ENCODE measurements at regions not wholly inside any gene's neighbourhood (a gene's known extent, or its start where the extent isn't known, plus 50 kb on each side); places are given as distances from the start of the nearest gene placed in this dataset.

DNA sequence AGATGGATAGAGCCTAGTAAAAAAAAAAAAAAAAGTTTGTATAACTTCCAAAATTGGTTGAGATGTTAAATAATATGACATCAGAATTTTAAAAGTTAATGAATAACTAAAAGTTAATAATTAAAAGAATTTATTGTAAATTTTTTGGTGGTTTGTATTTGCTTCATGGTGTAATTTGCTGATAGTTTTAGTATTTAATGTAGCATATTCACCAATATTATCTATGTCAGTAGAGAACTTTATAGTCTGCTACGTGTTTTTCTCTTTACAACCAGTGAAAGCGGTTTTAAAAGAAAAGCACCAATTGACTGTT lies 51.8 kb upstream of the STEAP4 start:
- no peaks in the 10 kb centered on the region for H3K9me3 ChIP-seq
- H3K4me3 ChIP-seq, result no peak overlapping the region
- no peak overlapping the region for H3K27ac ChIP-seq
- no peak for ATAC-seq
- no peaks in the 10 kb centered on the region for H3K36me3 ChIP-seq (ENCODE audit: insufficient read depth in 1 of 2, low read depth in 1 of 2)
- no peak for DNase-seq
- H3K27me3 ChIP-seq (ENCODE audit: insufficient read depth in 3 of 3, low read length in 2 of 3), result no peaks in the 10 kb centered on the region
- TF ChIP-seq, protein P1, sequence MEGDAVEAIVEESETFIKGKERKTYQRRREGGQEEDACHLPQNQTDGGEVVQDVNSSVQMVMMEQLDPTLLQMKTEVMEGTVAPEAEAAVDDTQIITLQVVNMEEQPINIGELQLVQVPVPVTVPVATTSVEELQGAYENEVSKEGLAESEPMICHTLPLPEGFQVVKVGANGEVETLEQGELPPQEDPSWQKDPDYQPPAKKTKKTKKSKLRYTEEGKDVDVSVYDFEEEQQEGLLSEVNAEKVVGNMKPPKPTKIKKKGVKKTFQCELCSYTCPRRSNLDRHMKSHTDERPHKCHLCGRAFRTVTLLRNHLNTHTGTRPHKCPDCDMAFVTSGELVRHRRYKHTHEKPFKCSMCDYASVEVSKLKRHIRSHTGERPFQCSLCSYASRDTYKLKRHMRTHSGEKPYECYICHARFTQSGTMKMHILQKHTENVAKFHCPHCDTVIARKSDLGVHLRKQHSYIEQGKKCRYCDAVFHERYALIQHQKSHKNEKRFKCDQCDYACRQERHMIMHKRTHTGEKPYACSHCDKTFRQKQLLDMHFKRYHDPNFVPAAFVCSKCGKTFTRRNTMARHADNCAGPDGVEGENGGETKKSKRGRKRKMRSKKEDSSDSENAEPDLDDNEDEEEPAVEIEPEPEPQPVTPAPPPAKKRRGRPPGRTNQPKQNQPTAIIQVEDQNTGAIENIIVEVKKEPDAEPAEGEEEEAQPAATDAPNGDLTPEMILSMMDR (IDR thresholded peaks at IDR 0.05), result no peak
- intact Hi-C loops (cut with DNase I), result no loop called here
- no peaks in the 10 kb centered on the region for H3K4me1 ChIP-seq
- WGBS, 3 donors, result 94 to 95% (median 95%) methylated on average over 2 of the region's 2 CpGs

DNA sequence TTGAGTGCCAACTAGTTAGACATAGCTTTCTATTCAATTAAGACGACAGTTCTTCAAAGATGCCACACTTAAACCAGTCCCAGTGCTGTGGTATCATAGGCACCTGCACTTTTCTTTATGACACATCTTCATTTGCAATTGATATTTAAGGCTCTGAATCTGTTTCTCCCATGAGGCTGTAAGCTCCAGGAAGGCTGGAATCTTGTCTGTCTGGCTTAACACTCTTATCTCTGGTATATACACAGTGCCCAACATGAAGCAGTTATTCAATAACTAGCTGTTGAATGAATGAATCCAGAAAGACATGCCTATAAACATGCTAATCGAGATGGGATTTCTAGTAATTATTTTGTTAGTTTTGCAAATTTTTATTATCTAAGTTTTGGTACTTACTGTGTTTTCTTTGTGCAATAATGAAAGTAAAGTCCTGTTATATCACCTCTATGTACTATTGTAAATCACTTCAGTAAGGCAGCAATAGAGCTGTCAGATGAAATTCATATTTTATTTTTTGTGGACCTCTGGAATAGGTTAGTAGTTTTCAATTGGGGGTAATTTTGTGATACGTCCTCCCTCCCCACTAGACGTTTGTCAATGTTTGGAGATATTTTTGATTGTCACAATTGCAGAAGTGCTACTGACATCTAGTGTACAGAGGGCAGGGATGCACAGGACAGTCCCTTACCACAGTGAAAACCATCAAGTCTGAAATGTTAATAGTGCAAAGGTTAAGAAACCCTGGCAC lies 51.3 kb upstream of the STEAP4 start:
- TF ChIP-seq, protein P1 (IDR thresholded peaks at IDR 0.05), result peak; percentile 24
- H3K4me3 ChIP-seq, result peak overlapping the region; percentile 20
- 33 to 43% (median 37%) methylated on average over 4 of the region's 4 CpGs for WGBS, 3 donors

DNA sequence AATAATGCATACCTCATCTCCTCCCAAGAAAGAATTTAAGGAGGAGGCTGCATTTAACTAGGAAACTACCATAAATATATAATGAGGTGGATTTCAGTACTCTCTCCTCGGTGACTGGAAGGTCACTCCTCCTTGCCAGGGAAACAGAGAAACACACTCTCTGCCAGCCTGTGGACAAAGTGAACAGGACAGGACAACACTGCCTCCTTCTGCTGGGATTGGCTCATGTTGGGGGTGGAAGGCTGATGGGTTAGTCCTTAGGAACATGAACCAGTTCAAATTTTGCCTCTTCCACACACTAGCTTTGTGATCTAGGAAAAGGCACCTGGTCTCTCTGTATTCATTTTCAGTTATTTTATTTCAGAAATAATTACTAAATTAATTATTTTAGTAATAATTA lies 50.6 kb upstream of the STEAP4 start:
- DNase-seq (peak in 1 of 2 donors; percentile 15), ATAC-seq (peak in 1 of 4 donors; percentile 47)
- intact Hi-C loops (cut with DNase I), result no loop called here
- H3K9me3 ChIP-seq, result no peaks in the 10 kb centered on the region
- H3K4me1 ChIP-seq, result no peaks in the 10 kb centered on the region
- TF ChIP-seq, protein P1 (IDR thresholded peaks at IDR 0.05), result no peak
- no peaks in the 10 kb centered on the region for H3K36me3 ChIP-seq (ENCODE audit: insufficient read depth in 1 of 2, low read depth in 1 of 2)
- no peak overlapping the region for H3K27ac ChIP-seq
- no peak overlapping the region for H3K4me3 ChIP-seq
- H3K27me3 ChIP-seq (ENCODE audit: insufficient read depth in 3 of 3, low read length in 2 of 3), result no peaks in the 10 kb centered on the region
- 22 to 32% (median 26%) methylated on average over 1 of the region's 1 CpG for WGBS, 3 donors

More for the DNA sequence above, 51.3 kb upstream of the STEAP4 start:
- no peaks in the 10 kb centered on the region for H3K9me3 ChIP-seq
- ATAC-seq (peak in 1 of 4 donors; percentile 49), DNase-seq (no peak)
- no peaks in the 10 kb centered on the region for H3K36me3 ChIP-seq (ENCODE audit: insufficient read depth in 1 of 2, low read depth in 1 of 2)
- intact Hi-C loops (cut with DNase I), result no loop called here
- no peak overlapping the region for H3K27ac ChIP-seq
- H3K27me3 ChIP-seq (ENCODE audit: insufficient read depth in 3 of 3, low read length in 2 of 3), result no peaks in the 10 kb centered on the region
- no peaks in the 10 kb centered on the region for H3K4me1 ChIP-seq
